WTC11 (cell line): ENCODE measurements at regions not wholly inside any gene's neighbourhood (a gene's known extent, or its start where the extent isn't known, plus 50 kb on each side); places are given as distances from the start of the nearest gene placed in this dataset.
"Not testable (repeated sequence)": the region's sequence is repeated elsewhere in the genome, so short reads cannot be mapped to it uniquely, and the experiment has no call there.

Experiments
- ATAC-seq: fragments of 200-7000 bp; cut with Tn5 transposase; 2 replicates; pipeline ENCODE4 v1.10.0; 2021; ENCODE audit warnings: mild to moderate bottlenecking, moderate library complexity
- CTCF ChIA-PET: fragments of 300-600 bp; sonication (Branson Sonifier 250); formaldehyde crosslinking; loops from one replicate; lab custom pipeline; 2021; ENCODE audit warnings: antibody characterized with exemption; lab: Charles Lee
- POLR2A ChIA-PET: fragments of 350-600 bp; sonication (Branson Sonifier 250); formaldehyde crosslinking; loops from one replicate; lab custom pipeline; 2021; ENCODE audit warnings: antibody characterized with exemption; lab: Charles Lee
- DNase-seq: peaks from one replicate; pipeline ENCODE4 v3.0.0; 2021; ENCODE audit warnings: low spot score
- H3K27ac Mint-ChIP-seq: 2 replicates; pipeline ENCODE4 v1.8.0; 2021; ENCODE audit warnings: mixed read lengths
- H3K27me3 Mint-ChIP-seq: 2 replicates; pipeline ENCODE4 v1.8.0; 2021; ENCODE audit warnings: low read depth, mild to moderate bottlenecking, moderate library complexity, mixed read lengths
- H3K36me3 Mint-ChIP-seq: 2 replicates; pipeline ENCODE4 v1.8.0; 2021; ENCODE audit warnings: mixed read lengths
- H3K4me1 Mint-ChIP-seq: 2 replicates; pipeline ENCODE4 v1.8.0; 2022; ENCODE audit warnings: mixed read lengths
- H3K4me3 Mint-ChIP-seq: 2 replicates; pipeline ENCODE4 v1.8.0; 2021; ENCODE audit warnings: mild to moderate bottlenecking, moderate library complexity, mixed read lengths
- H3K9me3 Mint-ChIP-seq: 2 replicates; pipeline ENCODE4 v1.8.0; 2021; ENCODE audit warnings: mixed read lengths
- ATF3 ChIP-seq: sonication (generic); formaldehyde crosslinking; conservative IDR thresholded peaks from 2 replicates; pipeline ENCODE4 v1.8.1; 2022; ENCODE audit warnings: mild to moderate bottlenecking, missing genetic modification reagents
- CDX4 ChIP-seq: fragments of 250-450 bp; sonication (Bioruptor Pico); IDR thresholded peaks from 2 replicates; pipeline ENCODE4 v1.9.0; 2021; ENCODE audit warnings: moderate library complexity, mild to moderate bottlenecking, inconsistent platforms, borderline replicate concordance
- CREB1 ChIP-seq: sonication (generic); formaldehyde crosslinking; IDR thresholded peaks from 2 replicates; pipeline ENCODE4 v1.8.0; 2023; ENCODE audit warnings: mild to moderate bottlenecking, missing genetic modification reagents
- ELF4 ChIP-seq: sonication (generic); formaldehyde crosslinking; IDR thresholded peaks from 2 replicates; pipeline ENCODE4 v1.8.1; 2022; ENCODE audit warnings: low read depth, mild to moderate bottlenecking, moderate library complexity, missing genetic modification reagents
- ERG ChIP-seq: fragments of 250-450 bp; sonication (Bioruptor Pico); IDR thresholded peaks from 2 replicates; pipeline ENCODE4 v1.8.0; 2021; ENCODE audit warnings: mild to moderate bottlenecking
- ESRRA ChIP-seq: sonication (generic); formaldehyde crosslinking; IDR thresholded peaks from 2 replicates; pipeline ENCODE4 v1.8.1; 2022; ENCODE audit warnings: mild to moderate bottlenecking, missing genetic modification reagents, borderline replicate concordance
- FOXK1 ChIP-seq: sonication (generic); formaldehyde crosslinking; IDR thresholded peaks from 2 replicates; pipeline ENCODE4 v1.8.0; 2022; ENCODE audit warnings: mild to moderate bottlenecking, moderate library complexity, missing genetic modification reagents
- FOXP4 ChIP-seq: sonication (generic); formaldehyde crosslinking; IDR thresholded peaks from 2 replicates; pipeline ENCODE4 v1.8.0; 2022; ENCODE audit warnings: mild to moderate bottlenecking, missing genetic modification reagents
- GABPB1 ChIP-seq: sonication (generic); formaldehyde crosslinking; IDR thresholded peaks from 2 replicates; pipeline ENCODE4 v1.8.1; 2023; ENCODE audit warnings: mild to moderate bottlenecking, missing genetic modification reagents
- GTF2I ChIP-seq: fragments of 250-450 bp; sonication (Bioruptor Pico); conservative IDR thresholded peaks from 2 replicates; pipeline ENCODE4 v1.4.0; 2021; ENCODE audit warnings: mild to moderate bottlenecking
- JUN ChIP-seq: sonication (generic); formaldehyde crosslinking; IDR thresholded peaks from 2 replicates; pipeline ENCODE4 v1.8.0; 2023; ENCODE audit warnings: mild to moderate bottlenecking, missing genetic modification reagents
- NFATC4 ChIP-seq: fragments of 250-450 bp; sonication (Bioruptor Pico); IDR thresholded peaks from 2 replicates; pipeline ENCODE4 v1.9.0; 2021; ENCODE audit warnings: mild to moderate bottlenecking
- SP1 ChIP-seq: sonication (generic); formaldehyde crosslinking; conservative IDR thresholded peaks from 2 replicates; pipeline ENCODE4 v1.8.1; 2022; ENCODE audit warnings: missing genetic modification reagents
- TEAD4 ChIP-seq: sonication (generic); formaldehyde crosslinking; IDR thresholded peaks from 2 replicates; pipeline ENCODE4 v1.8.0; 2022; ENCODE audit warnings: mild to moderate bottlenecking, missing genetic modification reagents
- ZBTB21 ChIP-seq: sonication (generic); formaldehyde crosslinking; IDR thresholded peaks from 2 replicates; pipeline ENCODE4 v1.8.1; 2023; ENCODE audit warnings: mild to moderate bottlenecking, missing genetic modification reagents, borderline replicate concordance
- ZNF281 ChIP-seq: sonication (generic); formaldehyde crosslinking; IDR thresholded peaks from 2 replicates; pipeline ENCODE4 v1.8.0; 2023; ENCODE audit warnings: mild to moderate bottlenecking, missing genetic modification reagents
- ZNF416 ChIP-seq: fragments of 250-450 bp; sonication (Bioruptor Pico); IDR thresholded peaks from 2 replicates; pipeline ENCODE4 v1.9.0; 2021; ENCODE audit warnings: mild to moderate bottlenecking, inconsistent platforms

GRCh38 chr14:42488965-42489364 lies 882.3 kb downstream of the LRFN5 start:
- Mint-ChIP-seq H3K27ac (0 out of 2 replicates have a peak overlapping the region, but pooled peaks have one; percentile 33), H3K36me3 (no peaks in the 10 kb centered on the region), H3K27me3 (no peaks in the 10 kb centered on the region), H3K4me1 (peaks cover 16% of the 10 kb centered on the region), H3K9me3 (no peaks in the 10 kb centered on the region), H3K4me3 (no peak overlapping the region)
- no peak for TF ChIP-seq NFATC4
- no peak for TF ChIP-seq TEAD4 (CRISPR knock-in tag)
- no peak for TF ChIP-seq ZBTB21 (CRISPR knock-in tag)
- no peak for TF ChIP-seq ZNF416 (CRISPR knock-in tag)
- TF ChIP-seq FOXK1 (CRISPR knock-in tag), result no peak
- no peak for TF ChIP-seq ELF4 (CRISPR knock-in tag)
- TF ChIP-seq CDX4 (CRISPR knock-in tag), result no peak
- no peak for TF ChIP-seq ERG
- TF ChIP-seq GTF2I (CRISPR knock-in tag), result no peak
- no peak for TF ChIP-seq ATF3 (CRISPR knock-in tag)
- DNase-seq, result no peak
- no peak for ATAC-seq
- CTCF ChIA-PET, result no interaction called here
- POLR2A ChIA-PET, result no interaction called here

- POLR2A ChIA-PET, H3K27me3 Mint-ChIP-seq, H3K4me3 Mint-ChIP-seq, H3K36me3 Mint-ChIP-seq, DNase-seq, H3K9me3 Mint-ChIP-seq, ATAC-seq, CTCF ChIA-PET, H3K27ac Mint-ChIP-seq: not testable (repeated sequence)
- peaks cover 34% of the 10 kb centered on the region for H3K4me1 Mint-ChIP-seq
Observed at GRCh38 chr14:42482345-42482971, 875.8 kb downstream of the LRFN5 start.

GRCh38 chr14:42481714-42482113 lies 875.0 kb downstream of the LRFN5 start:
- POLR2A ChIA-PET, CTCF ChIA-PET, H3K27me3 Mint-ChIP-seq, H3K27ac Mint-ChIP-seq, H3K4me3 Mint-ChIP-seq, H3K9me3 Mint-ChIP-seq, ATAC-seq, DNase-seq, H3K36me3 Mint-ChIP-seq: not testable (repeated sequence)
- H3K4me1 Mint-ChIP-seq, result peaks cover 33% of the 10 kb centered on the region

- peaks cover 5% of the 10 kb centered on the region; the same call in 1 of the 2 replicates for H3K36me3 Mint-ChIP-seq
- POLR2A ChIA-PET, result no interaction called here
- no peak overlapping the region for H3K27ac Mint-ChIP-seq
- DNase-seq, result no peak
- no peak for ATAC-seq
- TF ChIP-seq GABPB1 (CRISPR knock-in tag) (no peak), SP1 (CRISPR knock-in tag) (no peak), JUN (CRISPR knock-in tag) (no peak), ZNF281 (CRISPR knock-in tag) (no peak), FOXP4 (CRISPR knock-in tag) (no peak), CREB1 (CRISPR knock-in tag) (no peak), ESRRA (CRISPR knock-in tag) (no peak)
- peaks cover 42% of the 10 kb centered on the region for H3K4me1 Mint-ChIP-seq
- CTCF ChIA-PET, result no interaction called here
- no peak overlapping the region for H3K4me3 Mint-ChIP-seq
- no peaks in the 10 kb centered on the region for H3K27me3 Mint-ChIP-seq
- H3K9me3 Mint-ChIP-seq, result 0 out of 2 replicates have a peak, but pooled peaks cover 3% of the 10 kb centered on the region
Observed at GRCh38 chr14:42480255-42480654, 873.6 kb downstream of the LRFN5 start.
